ENCODE measurements at regions not wholly inside any gene's neighbourhood (a gene's known extent, or its start where the extent isn't known, plus 50 kb on each side); places are given as distances from the start of the nearest gene placed in this dataset.
"Not testable (repeated sequence)": the region's sequence is repeated elsewhere in the genome, so short reads cannot be mapped to it uniquely, and the experiment has no call there.

GRCh38 chr7:66453340-66453739 lies 175.3 kb upstream of the KCTD7 start:
- H3K79me2 ChIP-seq (ENCODE audit: insufficient read depth, low read length): no peaks in the 10 kb centered on the region
- H3K4me1 ChIP-seq (ENCODE audit: insufficient read depth, low read length): no peaks in the 10 kb centered on the region
- no peaks in the 10 kb centered on the region for H3K27me3 ChIP-seq (ENCODE audit: insufficient read depth, low read length, poor library complexity)
- no peaks in the 10 kb centered on the region for H3K36me3 ChIP-seq (ENCODE audit: insufficient read depth, low read length)
- H2AFZ ChIP-seq (ENCODE audit: low read depth, low read length): no peak overlapping the region
- H3K9ac ChIP-seq (ENCODE audit: low read depth, low read length): no peak overlapping the region
- no peak overlapping the region for H3K27ac ChIP-seq (ENCODE audit: low read length)
- H3K4me2 ChIP-seq (ENCODE audit: insufficient read depth, low read length): no peak overlapping the region
- no peaks in the 10 kb centered on the region for H4K20me1 ChIP-seq (ENCODE audit: insufficient read depth, low read length)
- H3K9me3 ChIP-seq (ENCODE audit: insufficient read depth, low read length, severe bottlenecking): no peaks in the 10 kb centered on the region
- H3K4me3 ChIP-seq (ENCODE audit: low read depth in 1 of 2, low read length in 2 of 2): no peak overlapping the region
- no peak for TF ChIP-seq CTCF (IDR thresholded peaks at IDR 0.05; ENCODE audit: borderline replicate concordance, extremely low read depth, low read length, poor library complexity, severe bottlenecking)
- DNase-seq (no peak), ATAC-seq (ENCODE audit: insufficient read depth, low read depth) (no peak)

- H3K4me1 ChIP-seq (ENCODE audit: insufficient read depth, low read length): peaks cover 13% of the 10 kb centered on the region
- no peak overlapping the region for H3K27ac ChIP-seq (ENCODE audit: low read length)
- DNase-seq (no peak), ATAC-seq (ENCODE audit: insufficient read depth, low read depth) (no peak)
- H3K4me2 ChIP-seq (ENCODE audit: insufficient read depth, low read length): no peak overlapping the region
- no peak overlapping the region for H3K4me3 ChIP-seq (ENCODE audit: low read depth in 1 of 2, low read length in 2 of 2)
- H3K36me3 ChIP-seq (ENCODE audit: insufficient read depth, low read length): no peaks in the 10 kb centered on the region
- H3K9ac ChIP-seq (ENCODE audit: low read depth, low read length): no peak overlapping the region
- H3K27me3 ChIP-seq (ENCODE audit: insufficient read depth, low read length, poor library complexity): no peaks in the 10 kb centered on the region
- H4K20me1 ChIP-seq (ENCODE audit: insufficient read depth, low read length): no peaks in the 10 kb centered on the region
- H2AFZ ChIP-seq (ENCODE audit: low read depth, low read length): no peak overlapping the region
- H3K9me3 ChIP-seq (ENCODE audit: insufficient read depth, low read length, severe bottlenecking): no peaks in the 10 kb centered on the region
- H3K79me2 ChIP-seq (ENCODE audit: insufficient read depth, low read length): no peaks in the 10 kb centered on the region
- TF ChIP-seq EZH2 (IDR thresholded peaks at IDR 0.05; ENCODE audit: borderline replicate concordance, low read depth, low read length, severe bottlenecking) (no peak), CTCF (IDR thresholded peaks at IDR 0.05; ENCODE audit: borderline replicate concordance, extremely low read depth, low read length, poor library complexity, severe bottlenecking) (no peak)
Observed at GRCh38 chr7:66454600-66455225, 174.0 kb upstream of the KCTD7 start.

GRCh38 chr7:66455432-66455831 lies 173.2 kb upstream of the KCTD7 start:
- H3K4me2 ChIP-seq (ENCODE audit: insufficient read depth, low read length); H3K79me2 ChIP-seq (ENCODE audit: insufficient read depth, low read length): not testable (repeated sequence)

GRCh38 chr7:66456431-66456830 lies 172.2 kb upstream of the KCTD7 start:
- not testable (repeated sequence) for H3K9ac ChIP-seq (ENCODE audit: low read depth, low read length); H3K4me3 ChIP-seq (ENCODE audit: low read depth in 1 of 2, low read length in 2 of 2); ATAC-seq (ENCODE audit: insufficient read depth, low read depth); H3K79me2 ChIP-seq (ENCODE audit: insufficient read depth, low read length); H3K27me3 ChIP-seq (ENCODE audit: insufficient read depth, low read length, poor library complexity); H4K20me1 ChIP-seq (ENCODE audit: insufficient read depth, low read length); H3K27ac ChIP-seq (ENCODE audit: low read length); H3K36me3 ChIP-seq (ENCODE audit: insufficient read depth, low read length); H2AFZ ChIP-seq (ENCODE audit: low read depth, low read length); H3K9me3 ChIP-seq (ENCODE audit: insufficient read depth, low read length, severe bottlenecking); DNase-seq; H3K4me2 ChIP-seq (ENCODE audit: insufficient read depth, low read length)
- H3K4me1 ChIP-seq (ENCODE audit: insufficient read depth, low read length): peaks cover 14% of the 10 kb centered on the region

More at GRCh38 chr7:66455432-66455831, 173.2 kb upstream of the KCTD7 start:
- not testable (repeated sequence) for ATAC-seq (ENCODE audit: insufficient read depth, low read depth); H3K27me3 ChIP-seq (ENCODE audit: insufficient read depth, low read length, poor library complexity); H3K36me3 ChIP-seq (ENCODE audit: insufficient read depth, low read length); H2AFZ ChIP-seq (ENCODE audit: low read depth, low read length); H3K27ac ChIP-seq (ENCODE audit: low read length); H3K4me3 ChIP-seq (ENCODE audit: low read depth in 1 of 2, low read length in 2 of 2); H3K9ac ChIP-seq (ENCODE audit: low read depth, low read length); DNase-seq; H4K20me1 ChIP-seq (ENCODE audit: insufficient read depth, low read length); H3K9me3 ChIP-seq (ENCODE audit: insufficient read depth, low read length, severe bottlenecking)
- peaks cover 14% of the 10 kb centered on the region for H3K4me1 ChIP-seq (ENCODE audit: insufficient read depth, low read length)

- Histone ChIP-seq H2AFZ (ENCODE audit: low read depth, low read length) (peak overlapping the region; percentile 62), H3K27ac (ENCODE audit: low read length) (peak overlapping the region; percentile 56), H3K4me1 (ENCODE audit: insufficient read depth, low read length) (peaks cover 14% of the 10 kb centered on the region)
- not testable (repeated sequence) for H3K9ac ChIP-seq (ENCODE audit: low read depth, low read length); H3K27me3 ChIP-seq (ENCODE audit: insufficient read depth, low read length, poor library complexity); H3K4me2 ChIP-seq (ENCODE audit: insufficient read depth, low read length); H3K36me3 ChIP-seq (ENCODE audit: insufficient read depth, low read length); H3K9me3 ChIP-seq (ENCODE audit: insufficient read depth, low read length, severe bottlenecking); H3K79me2 ChIP-seq (ENCODE audit: insufficient read depth, low read length); H4K20me1 ChIP-seq (ENCODE audit: insufficient read depth, low read length); H3K4me3 ChIP-seq (ENCODE audit: low read depth in 1 of 2, low read length in 2 of 2)
- ATAC-seq (ENCODE audit: insufficient read depth, low read depth) (peak; percentile 79), DNase-seq (peak; percentile 24)
Observed at GRCh38 chr7:66458991-66459390, 169.7 kb upstream of the KCTD7 start.

- Histone ChIP-seq H3K4me1 (ENCODE audit: insufficient read depth, low read length) (peaks cover 14% of the 10 kb centered on the region), H2AFZ (ENCODE audit: low read depth, low read length) (peak overlapping the region; percentile 62)
- not testable (repeated sequence) for H3K36me3 ChIP-seq (ENCODE audit: insufficient read depth, low read length); H3K27ac ChIP-seq (ENCODE audit: low read length); H3K27me3 ChIP-seq (ENCODE audit: insufficient read depth, low read length, poor library complexity); H3K4me3 ChIP-seq (ENCODE audit: low read depth in 1 of 2, low read length in 2 of 2); H4K20me1 ChIP-seq (ENCODE audit: insufficient read depth, low read length); H3K79me2 ChIP-seq (ENCODE audit: insufficient read depth, low read length); ATAC-seq (ENCODE audit: insufficient read depth, low read depth); DNase-seq; H3K4me2 ChIP-seq (ENCODE audit: insufficient read depth, low read length); H3K9me3 ChIP-seq (ENCODE audit: insufficient read depth, low read length, severe bottlenecking); H3K9ac ChIP-seq (ENCODE audit: low read depth, low read length)
Observed at GRCh38 chr7:66459783-66460413, 168.8 kb upstream of the KCTD7 start.

Data from DND-41 (cell line).